K562 (cell line): ENCODE measurements at regions not wholly inside any gene's neighbourhood (a gene's known extent, or its start where the extent isn't known, plus 50 kb on each side); places are given as distances from the start of the nearest gene placed in this dataset.

ENCODE experiments used
- ATAC-seq: fragments of 200-7000 bp; cut with Tn5 transposase; 3 replicates; pipeline ENCODE4 v1.9.1; 2020; ENCODE audit warnings: moderate library complexity
- BruUV-seq: library from RNA; stranded (reverse); fragments of 400-500 nt; replicated peaks from 2 replicates; lab custom pipeline; 2021; lab: Mats Ljungman, UMichigan
- CTCF ChIA-PET: fragments of 300-600 bp; formaldehyde crosslinking; extraction: SDS; loops from one replicate; lab custom pipeline; 2021; ENCODE audit warnings: low intra/inter-chr PET ratio; lab: Yijun Ruan, JAX
- POLR2A ChIA-PET: fragments of 300-600, 350-650 bp; sonication (Branson Sonifier 250); formaldehyde crosslinking; extraction: SDS; loops from one replicate; lab custom pipeline; 2021; ENCODE audit warnings: antibody characterized with exemption, inconsistent platforms; lab: Yijun Ruan, JAX
- DNase-seq, 4 experiments: peaks; one replicate each; pipeline versions ENCODE4 v3.0.0 to v3.0.0-alpha.2; 2011 to 2018; ENCODE audit warnings: low spot score in 3 of 4, mixed read lengths in 3 of 4; ENCODE audit errors: extremely low read depth in 1 of 4
- FAIRE-seq: peaks from 2 replicates; lab custom pipeline; 2011; peaks lifted over from hg19 to GRCh38; lab: Jason Lieb, UNC
- H2AFZ ChIP-seq: 2 replicates; pipeline ENCODE4 v1.6.0; 2011; ENCODE audit warnings: low read depth, low read length, control low read depth, inconsistent platforms
- H3K27ac ChIP-seq: fragments of 200-600 bp; 3 replicates; pipeline ENCODE4 v1.8.0; 2011; ENCODE audit warnings: low read depth, mild to moderate bottlenecking, control low read depth, inconsistent platforms, low read length, moderate library complexity, mixed read lengths; ENCODE audit errors: extremely low read depth
- H3K27me3 ChIP-seq, 2 experiments: fragments of 300-600 bp in 1 of 2; 2 replicates in 1 of 2; 3 replicates in 1 of 2; pipeline versions ENCODE4 v1.6.0 to v1.8.0; 2011; ENCODE audit warnings: inconsistent platforms in 2 of 2, low read length in 2 of 2, mild to moderate bottlenecking in 1 of 2, mixed read lengths in 1 of 2, moderate library complexity in 1 of 2; ENCODE audit not compliant: control insufficient read depth in 2 of 2, insufficient read depth in 2 of 2
- H3K36me3 ChIP-seq: fragments of 300-600 bp; 3 replicates; pipeline ENCODE4 v1.8.0; 2011; ENCODE audit warnings: mild to moderate bottlenecking, low read length, inconsistent platforms; ENCODE audit not compliant: control insufficient read depth, insufficient read depth
- H3K4me1 ChIP-seq, 2 experiments: fragments of 200-600 bp in 1 of 2; replicated peaks in 1 of 2; 2 replicates in 1 of 2; 3 replicates in 1 of 2; pipeline versions ENCODE4 v1.5.1 to v1.8.0; 2011; ENCODE audit warnings: inconsistent platforms in 2 of 2, low read length in 2 of 2, mild to moderate bottlenecking in 1 of 2, mixed read lengths in 1 of 2, moderate library complexity in 1 of 2; ENCODE audit not compliant: control insufficient read depth in 2 of 2, insufficient read depth in 2 of 2
- H3K4me2 ChIP-seq: 2 replicates; pipeline ENCODE4 v1.6.1; 2011; ENCODE audit warnings: low read length, control low read depth, inconsistent platforms, mixed read lengths; ENCODE audit not compliant: insufficient read depth
- H3K4me3 ChIP-seq: fragments of 200-600 bp; sonication (generic), shearing (Covaris generic); 2 replicates; pipeline ENCODE4 v1.5.1; 2016; ENCODE audit warnings: control low read depth, inconsistent platforms
- H3K79me2 ChIP-seq: fragments of 200-600 bp; 3 replicates; pipeline ENCODE4 v1.8.0; 2011; ENCODE audit warnings: low read length, inconsistent platforms; ENCODE audit not compliant: control insufficient read depth, insufficient read depth
- H3K9ac ChIP-seq, 2 experiments: 2 replicates each; pipeline versions ENCODE4 v1.6.0 to v1.6.1; 2011; ENCODE audit warnings: low read depth in 2 of 2, low read length in 2 of 2, control low read depth in 1 of 2, inconsistent platforms in 1 of 2, mild to moderate bottlenecking in 1 of 2, mixed read lengths in 1 of 2; ENCODE audit not compliant: insufficient read depth in 1 of 2
- H3K9me1 ChIP-seq: one replicate; pipeline ENCODE4 v1.6.0; 2011; ENCODE audit warnings: inconsistent platforms, mild to moderate bottlenecking, low read length, moderate library complexity; ENCODE audit not compliant: control insufficient read depth, insufficient read depth
- H3K9me3 ChIP-seq: replicated peaks from 2 replicates; pipeline ENCODE4 v1.5.1; 2011; ENCODE audit warnings: low read depth, low read length, inconsistent platforms; ENCODE audit not compliant: control insufficient read depth, insufficient read depth
- H4K20me1 ChIP-seq: replicated peaks from 2 replicates; pipeline ENCODE4 v1.6.1; 2011; ENCODE audit warnings: low read length, inconsistent platforms, mixed read lengths; ENCODE audit not compliant: control insufficient read depth, insufficient read depth
- CCNT2 ChIP-seq: IDR thresholded peaks from 2 replicates; pipeline ENCODE4 v1.6.1; 2011; ENCODE audit warnings: borderline replicate concordance, low read depth, mild to moderate bottlenecking, moderate library complexity, mixed read lengths, low read length; ENCODE audit not compliant: insufficient read length; ENCODE audit errors: extremely low read depth
- DDX20 ChIP-seq: fragments of 450-650 bp; IDR thresholded peaks from 2 replicates; pipeline ENCODE4 v1.6.1; 2016; ENCODE audit warnings: missing genetic modification characterization, low read depth, mild to moderate bottlenecking, missing compliant biosample characterization, moderate library complexity
- FOXK1 ChIP-seq: sonication (generic); formaldehyde crosslinking; IDR thresholded peaks from 2 replicates; pipeline ENCODE4 v1.8.0; 2022; ENCODE audit warnings: missing genetic modification reagents, mild to moderate bottlenecking, borderline replicate concordance
- MBD2 ChIP-seq: sonication (generic); IDR thresholded peaks from 2 replicates; pipeline ENCODE4 v1.6.1; 2016; ENCODE audit warnings: low read depth, borderline replicate concordance
- MCM5 ChIP-seq: fragments of 450-650 bp; IDR thresholded peaks from 2 replicates; pipeline ENCODE4 v1.6.1; 2016; ENCODE audit warnings: low read depth
- NELFE ChIP-seq: IDR thresholded peaks from 2 replicates; pipeline ENCODE4 v1.6.1; 2011; ENCODE audit warnings: mild to moderate bottlenecking; ENCODE audit not compliant: insufficient read depth, insufficient read length
- TAF7 ChIP-seq: fragments of 450-650 bp; IDR thresholded peaks from 2 replicates; pipeline ENCODE4 v1.6.1; 2016; ENCODE audit warnings: missing genetic modification characterization, missing compliant biosample characterization
- TCF7L2 ChIP-seq: fragments of 150-350 bp; IDR thresholded peaks from 2 replicates; pipeline ENCODE4 v1.6.1; 2016; ENCODE audit warnings: low read depth, mild to moderate bottlenecking, low read length, moderate library complexity
- THRAP3 ChIP-seq: fragments of 450-650 bp; IDR thresholded peaks from 2 replicates; pipeline ENCODE4 v1.6.1; 2016; ENCODE audit warnings: mild to moderate bottlenecking, inconsistent platforms, borderline replicate concordance
- U2AF1 ChIP-seq: fragments of 200-400 bp; formaldehyde crosslinking; optimal IDR thresholded peaks from 2 replicates; pipeline ENCODE3; 2017; ENCODE audit warnings: mild to moderate bottlenecking, low read depth, low read length, moderate library complexity
- ZNF146 ChIP-seq: IDR thresholded peaks from one replicate; pipeline ENCODE4 v1.6.1; 2018; ENCODE audit warnings: missing compliant biosample characterization; ENCODE audit not compliant: unreplicated experiment
- ZNF184 ChIP-seq: sonication (generic); formaldehyde crosslinking; IDR thresholded peaks from 2 replicates; pipeline ENCODE4 v1.5.0; 2020; ENCODE audit warnings: missing genetic modification reagents
- ZNF384 ChIP-seq: IDR thresholded peaks from 2 replicates; pipeline ENCODE4 v1.6.1; 2012; ENCODE audit warnings: low read depth, low read length, improper control_type of control experiment
- ZNF408 ChIP-seq: fragments of 250-450 bp; sonication (Bioruptor Pico); IDR thresholded peaks from 2 replicates; pipeline ENCODE4 v1.4.0; 2020; ENCODE audit warnings: low read depth, mild to moderate bottlenecking, moderate library complexity
- ZNF589 ChIP-seq: fragments of 200-800 bp; sonication (Bioruptor generic); IDR thresholded peaks from 2 replicates; pipeline ENCODE4 v1.6.1; 2016; ENCODE audit warnings: low read depth, missing genetic modification characterization, missing compliant biosample characterization
- ZSCAN32 ChIP-seq: fragments of 450-650 bp; formaldehyde crosslinking; IDR thresholded peaks from 2 replicates; pipeline ENCODE4 v1.4.0; 2020; ENCODE audit warnings: mild to moderate bottlenecking, moderate library complexity
- WGBS: fragments of 100-300 bp; shearing (Covaris generic); methylation state at CpG from one replicate; pipeline ENCODE4 v1.1.6; 2016; ENCODE audit warnings: low coverage, mixed read lengths; ENCODE audit not compliant: insufficient coverage; ENCODE audit errors: missing lambda C conversion rate; 5-methylcytosine and 5-hydroxymethylcytosine counted together
- in situ Hi-C: fragments of 300-500 bp; cut with MboI; formaldehyde crosslinking; loops from 4 replicates; pipeline ENCODE4 v1.15.0; 2018; ENCODE audit warnings: inconsistent platforms, mixed read lengths
- intact Hi-C: fragments of 100-400 bp; cut with micrococcal nuclease; formaldehyde crosslinking; loops from 2 replicates; pipeline ENCODE4 v1.14.2; 2022

- ATAC-seq = no peak
- no peak for TF ChIP-seq ZNF589 (CRISPR knock-in tag)
- in situ Hi-C loops = loop anchor here (25.0 kb wide), 1 partner anchor 226 kb away; the partner anchor contains the start of genes KLLN and PTEN
- DNase-seq = no peak
- 44% methylated on average over 9 of the region's 9 CpGs for WGBS
- no peaks in the 10 kb centered on the region for H3K9me1 ChIP-seq
- no peaks in the 10 kb centered on the region for H3K9me3 ChIP-seq
- H3K4me1 ChIP-seq = no peaks in the 10 kb centered on the region; a peak in 1 of 5 replicates
- H3K4me2 ChIP-seq = no peak overlapping the region
- CTCF ChIA-PET = no interaction called here
- no peak overlapping the region for H2AFZ ChIP-seq
- no peak for FAIRE-seq
- no peak overlapping the region for H3K27ac ChIP-seq
- H3K79me2 ChIP-seq = no peaks in the 10 kb centered on the region
- intact Hi-C loops = no loop called here
- POLR2A ChIA-PET = no interaction called here
- H3K27me3 ChIP-seq = no peaks in the 10 kb centered on the region
- H3K9ac ChIP-seq = no peak overlapping the region
- BruUV-seq = no TSS peak
- H3K36me3 ChIP-seq = no peaks in the 10 kb centered on the region
- no peak overlapping the region for H3K4me3 ChIP-seq
- no peaks in the 10 kb centered on the region for H4K20me1 ChIP-seq
Measured at GRCh38 chr10:88088441-88089340, 225.3 kb downstream of the PTEN start.

GRCh38 chr10:88089498-88089897, 226.1 kb downstream of the PTEN start:
- CTCF ChIA-PET = no interaction called here
- no peaks in the 10 kb centered on the region; a peak in 1 of 5 replicates for H3K4me1 ChIP-seq
- DNase-seq (no peak), FAIRE-seq (no peak), ATAC-seq (no peak)
- in situ Hi-C loops (loop anchor here (25.0 kb wide), 1 partner anchor 227 kb away; the partner anchor contains the start of genes KLLN and PTEN), intact Hi-C loops (no loop called here)
- H3K79me2 ChIP-seq = no peaks in the 10 kb centered on the region
- BruUV-seq = no TSS peak
- no peaks in the 10 kb centered on the region for H4K20me1 ChIP-seq
- H3K36me3 ChIP-seq = no peaks in the 10 kb centered on the region
- no peak overlapping the region for H3K4me2 ChIP-seq
- H3K27ac ChIP-seq = no peak overlapping the region
- no peaks in the 10 kb centered on the region for H3K9me3 ChIP-seq
- no peak overlapping the region for H3K4me3 ChIP-seq
- no peaks in the 10 kb centered on the region for H3K9me1 ChIP-seq
- no peak overlapping the region for H2AFZ ChIP-seq
- TF ChIP-seq NELFE = no peak
- no peak for TF ChIP-seq ZNF184 (CRISPR knock-in tag)
- no peak for TF ChIP-seq CCNT2
- no peak for TF ChIP-seq U2AF1
- no peak for TF ChIP-seq TAF7
- TF ChIP-seq DDX20 = no peak
- no peak for TF ChIP-seq MCM5
- no peak for TF ChIP-seq TCF7L2
- no peak for TF ChIP-seq ZNF146 (CRISPR knock-in tag)
- TF ChIP-seq ZNF408 (CRISPR knock-in tag) = no peak
- no peak for TF ChIP-seq THRAP3
- TF ChIP-seq MBD2 = no peak
- no peak for TF ChIP-seq ZSCAN32 (CRISPR knock-in tag)
- TF ChIP-seq ZNF384 = no peak
- TF ChIP-seq FOXK1 (CRISPR knock-in tag) = no peak
- POLR2A ChIA-PET = no interaction called here
- no peak overlapping the region for H3K9ac ChIP-seq
- no peaks in the 10 kb centered on the region for H3K27me3 ChIP-seq
